GM12874 (cell line): ENCODE measurements at regions not wholly inside any gene's neighbourhood (a gene's known extent, or its start where the extent isn't known, plus 50 kb on each side); places are given as distances from the start of the nearest gene placed in this dataset.

Source experiments
- TF ChIP-seq, protein P1 (sequence below): IDR thresholded peaks from 2 replicates; pipeline ENCODE4 v1.5.1; 2011; ENCODE audit warnings: low read depth, mild to moderate bottlenecking, control low read depth, low read length, moderate library complexity; ENCODE audit not compliant: insufficient read depth

DNA sequence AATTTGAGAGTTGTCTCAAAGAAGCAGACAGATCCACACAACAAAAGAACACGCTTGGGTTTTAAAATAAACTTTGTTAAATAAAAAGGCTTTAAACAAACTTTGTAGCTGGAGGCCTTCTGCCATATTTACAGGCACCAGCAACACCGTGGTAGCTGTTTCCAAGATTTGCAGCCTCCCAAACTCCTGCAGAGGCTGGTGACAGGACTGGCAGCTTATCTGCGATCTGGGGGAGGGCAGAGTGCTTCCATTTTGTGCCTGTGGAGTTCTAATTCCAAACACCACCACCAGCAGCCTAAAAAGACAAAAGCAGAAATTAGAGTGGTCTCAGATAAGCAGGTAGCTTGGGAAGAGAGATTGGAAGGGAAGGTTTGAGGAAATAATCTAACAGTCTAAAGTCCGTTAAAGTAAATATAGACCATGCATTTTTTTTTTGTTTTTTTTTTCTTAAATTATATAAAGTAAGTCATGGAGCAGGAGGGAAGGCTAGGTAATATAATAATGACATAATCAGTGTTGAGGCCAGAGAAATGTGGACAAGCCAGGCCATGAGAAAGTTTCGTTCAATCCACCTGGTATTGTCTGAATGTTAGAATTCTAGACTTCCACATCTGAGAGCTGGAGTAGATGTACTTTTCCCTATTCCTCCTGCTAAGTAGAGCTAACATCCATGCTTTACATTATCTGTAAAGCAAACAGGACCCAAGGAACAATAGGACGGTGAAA lies 69.6 kb upstream of the TMEM132D start:
- TF ChIP-seq, protein P1, sequence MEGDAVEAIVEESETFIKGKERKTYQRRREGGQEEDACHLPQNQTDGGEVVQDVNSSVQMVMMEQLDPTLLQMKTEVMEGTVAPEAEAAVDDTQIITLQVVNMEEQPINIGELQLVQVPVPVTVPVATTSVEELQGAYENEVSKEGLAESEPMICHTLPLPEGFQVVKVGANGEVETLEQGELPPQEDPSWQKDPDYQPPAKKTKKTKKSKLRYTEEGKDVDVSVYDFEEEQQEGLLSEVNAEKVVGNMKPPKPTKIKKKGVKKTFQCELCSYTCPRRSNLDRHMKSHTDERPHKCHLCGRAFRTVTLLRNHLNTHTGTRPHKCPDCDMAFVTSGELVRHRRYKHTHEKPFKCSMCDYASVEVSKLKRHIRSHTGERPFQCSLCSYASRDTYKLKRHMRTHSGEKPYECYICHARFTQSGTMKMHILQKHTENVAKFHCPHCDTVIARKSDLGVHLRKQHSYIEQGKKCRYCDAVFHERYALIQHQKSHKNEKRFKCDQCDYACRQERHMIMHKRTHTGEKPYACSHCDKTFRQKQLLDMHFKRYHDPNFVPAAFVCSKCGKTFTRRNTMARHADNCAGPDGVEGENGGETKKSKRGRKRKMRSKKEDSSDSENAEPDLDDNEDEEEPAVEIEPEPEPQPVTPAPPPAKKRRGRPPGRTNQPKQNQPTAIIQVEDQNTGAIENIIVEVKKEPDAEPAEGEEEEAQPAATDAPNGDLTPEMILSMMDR, result no peak

DNA sequence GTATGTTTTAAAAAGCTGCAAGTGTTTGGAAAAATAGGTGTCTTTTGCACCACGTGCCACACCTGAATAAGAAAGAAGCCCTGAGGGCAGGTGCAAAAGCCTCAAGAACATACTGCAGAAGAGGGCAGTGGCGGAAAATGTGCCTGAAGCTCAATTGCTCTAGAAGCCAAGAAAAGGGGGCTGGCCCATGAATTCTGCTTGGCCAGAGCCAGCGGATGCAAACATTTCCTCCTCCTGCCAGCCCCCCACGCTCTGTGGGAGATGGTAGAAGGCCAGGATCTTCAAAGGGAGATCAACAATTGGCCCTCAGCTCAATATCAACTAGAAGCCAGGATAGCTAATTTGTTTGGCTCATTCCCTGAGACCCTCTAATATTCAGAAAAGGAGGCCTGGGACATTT lies 80.3 kb upstream of the TMEM132D start:
- TF ChIP-seq, protein P1, result no peak

DNA sequence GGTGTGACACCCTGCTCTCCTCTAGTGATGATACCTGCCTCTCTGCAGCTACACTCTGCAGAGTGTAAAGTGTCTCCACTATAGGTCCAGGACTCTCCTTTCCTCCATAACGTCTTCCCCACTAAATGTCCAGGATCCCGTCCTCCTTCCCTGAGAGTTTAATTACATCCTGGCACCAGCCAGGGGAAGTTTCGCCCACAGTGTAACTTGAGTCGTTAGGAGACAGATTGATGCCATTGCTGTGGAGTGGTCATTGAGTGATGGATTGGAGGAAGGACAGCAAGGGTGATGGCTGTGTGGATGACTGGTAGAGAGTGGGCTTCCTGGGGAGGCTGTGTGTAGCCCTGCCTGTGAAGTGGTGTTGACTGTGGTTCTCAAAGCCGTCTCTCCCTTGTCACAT lies 84.0 kb upstream of the TMEM132D start:
- TF ChIP-seq, protein P1, result no peak

DNA sequence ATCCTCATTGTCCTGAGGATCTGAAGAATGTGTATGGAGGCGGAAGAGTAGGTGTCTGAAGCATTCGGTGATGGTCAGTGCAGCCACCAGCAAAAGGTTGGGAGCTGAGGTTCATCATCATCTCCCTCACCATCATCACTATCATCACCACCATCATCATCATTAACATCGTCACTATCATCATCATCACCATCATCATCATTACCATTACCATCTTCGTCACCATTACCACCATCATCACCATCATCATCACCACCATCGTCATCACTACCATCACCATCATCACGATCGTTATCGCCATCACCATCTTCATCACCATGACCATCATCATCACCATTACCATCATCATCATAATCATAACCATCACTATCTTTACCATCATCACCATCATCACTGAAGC lies 90.8 kb upstream of the TMEM132D start:
- TF ChIP-seq, protein P1, result no peak

DNA sequence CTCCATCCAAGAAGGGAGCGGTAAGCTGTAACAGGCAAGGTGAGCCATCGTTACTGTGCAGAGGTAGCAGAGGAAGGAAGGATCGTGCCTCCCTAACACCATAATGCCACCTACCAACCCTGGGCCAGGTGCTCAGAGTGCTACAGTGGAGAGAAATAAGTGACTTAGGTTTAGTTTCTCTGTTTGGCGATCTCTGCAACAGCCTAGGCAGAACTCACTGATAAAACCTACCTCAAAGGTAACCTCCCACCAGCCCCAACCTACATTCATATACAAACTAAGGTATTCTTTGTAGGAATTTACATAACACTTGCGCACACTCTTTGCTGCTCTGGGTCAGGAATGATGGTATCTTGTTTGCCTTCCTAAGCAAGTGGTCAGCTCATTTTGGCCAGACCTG lies 93.4 kb upstream of the TMEM132D start:
- TF ChIP-seq, protein P1, result no peak

DNA sequence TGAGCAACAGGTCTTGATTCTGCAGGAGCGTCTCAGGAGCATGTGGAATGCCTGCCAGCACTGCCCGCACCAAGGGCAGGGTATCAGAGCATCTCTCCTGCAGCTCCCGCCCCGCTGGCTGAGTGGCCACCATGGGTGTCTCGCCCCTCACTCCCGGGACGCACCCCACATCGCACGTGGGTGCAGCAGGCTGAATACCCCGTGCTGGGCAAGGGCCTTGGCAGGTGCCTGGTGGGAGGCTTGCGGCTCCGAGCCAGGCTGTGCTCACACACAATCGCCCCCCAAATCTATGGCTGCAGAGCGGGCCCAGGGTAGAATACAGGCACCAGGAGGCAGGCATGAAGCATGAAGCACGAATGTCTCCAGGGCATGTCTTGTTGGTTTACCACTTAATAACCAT lies 103.9 kb upstream of the TMEM132D start:
- TF ChIP-seq, protein P1, result no peak

DNA sequence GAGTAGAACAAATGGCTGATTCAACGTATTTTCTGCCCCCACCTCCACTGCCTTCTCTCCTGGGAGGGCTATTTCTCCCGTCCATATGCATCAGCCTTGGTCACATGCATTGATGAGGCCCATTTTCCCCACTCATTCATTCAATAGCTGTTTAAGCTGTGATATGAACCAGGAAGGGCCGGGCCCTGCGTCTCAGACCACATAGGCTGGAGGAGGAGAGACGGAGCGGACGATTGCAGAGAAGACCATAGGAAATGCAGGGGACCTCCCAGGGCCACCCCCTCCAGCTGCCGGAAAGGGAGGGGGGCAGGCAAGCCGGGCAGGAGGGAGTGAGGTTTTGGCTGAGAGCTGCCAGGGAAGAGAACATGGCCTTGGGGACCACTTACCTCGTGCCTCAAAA lies 104.4 kb upstream of the TMEM132D start:
- TF ChIP-seq, protein P1, result no peak
